IMR-90 (cell line): ENCODE measurements at regions not wholly inside any gene's neighbourhood (a gene's known extent, or its start where the extent isn't known, plus 50 kb on each side); places are given as distances from the start of the nearest gene placed in this dataset.
"Not testable (repeated sequence)": the region's sequence is repeated elsewhere in the genome, so short reads cannot be mapped to it uniquely, and the experiment has no call there.

Experiments used
- ATAC-seq: fragments of 200-7000 bp; cut with Tn5 transposase; 2 replicates; pipeline ENCODE4 v1.9.1; 2020; ENCODE audit warnings: low read depth, mild to moderate bottlenecking, moderate library complexity
- BruUV-seq: library from RNA; stranded (reverse); fragments of 400-500 nt; replicated peaks from 2 replicates; lab custom pipeline; 2021; lab: Mats Ljungman, UMichigan
- CTCF ChIA-PET: fragments of 300-600 bp; formaldehyde crosslinking; extraction: SDS; loops from one replicate; lab custom pipeline; 2021; ENCODE audit warnings: antibody characterized with exemption; lab: Yijun Ruan, JAX
- POLR2A ChIA-PET: fragments of 300-600 bp; sonication (Branson Sonifier 250); formaldehyde crosslinking; loops from one replicate; lab custom pipeline; 2022; ENCODE audit warnings: antibody characterized with exemption; ENCODE audit not compliant: unreplicated experiment; lab: Charles Lee
- DNase-seq: peaks from one replicate; pipeline ENCODE4 v3.0.0; 2013
- H2AFZ ChIP-seq: replicated peaks from 2 replicates; pipeline ENCODE3; 2013; ENCODE audit warnings: low read length, mild to moderate bottlenecking; ENCODE audit not compliant: poor library complexity
- H2AK5ac ChIP-seq: 2 replicates; pipeline ENCODE4 v1.6.1; 2013; ENCODE audit warnings: low read depth, low read length, inconsistent platforms
- H2AK9ac ChIP-seq: replicated peaks from 2 replicates; pipeline ENCODE3; 2013; ENCODE audit warnings: mild to moderate bottlenecking, low read depth, low read length, moderate library complexity; ENCODE audit not compliant: poor library complexity
- H2BK120ac ChIP-seq: 2 replicates; pipeline ENCODE4 v1.6.1; 2013; ENCODE audit warnings: low read depth, low read length, inconsistent platforms
- H2BK15ac ChIP-seq: 3 replicates; pipeline ENCODE4 v1.6.1; 2013; ENCODE audit warnings: low read depth, low read length, inconsistent platforms
- H2BK20ac ChIP-seq: 2 replicates; pipeline ENCODE4 v1.6.1; 2013; ENCODE audit warnings: low read depth, mild to moderate bottlenecking, inconsistent platforms, low read length, moderate library complexity
- H2BK5ac ChIP-seq: 2 replicates; pipeline ENCODE4 v1.6.1; 2013; ENCODE audit warnings: mild to moderate bottlenecking, low read depth, low read length, inconsistent platforms; ENCODE audit not compliant: poor library complexity, severe bottlenecking
- H3K14ac ChIP-seq: replicated peaks from 2 replicates; pipeline ENCODE4 v1.6.1; 2013; ENCODE audit warnings: low read depth, low read length, inconsistent platforms
- H3K18ac ChIP-seq: 2 replicates; pipeline ENCODE4 v1.6.1; 2013; ENCODE audit warnings: low read depth, low read length, control low read depth
- H3K23ac ChIP-seq: 2 replicates; pipeline ENCODE4 v1.6.1; 2013; ENCODE audit warnings: low read depth, low read length, inconsistent platforms
- H3K27ac ChIP-seq: 2 replicates; pipeline ENCODE4 v1.5.1; 2013; ENCODE audit warnings: mild to moderate bottlenecking, control low read depth, low read length; ENCODE audit not compliant: insufficient read depth
- H3K27me3 ChIP-seq: 2 replicates; pipeline ENCODE4 v1.6.1; 2013; ENCODE audit warnings: low read length; ENCODE audit not compliant: control insufficient read depth, insufficient read depth
- H3K36me3 ChIP-seq: 2 replicates; pipeline ENCODE4 v1.6.1; 2013; ENCODE audit warnings: low read length, mixed read lengths; ENCODE audit not compliant: control insufficient read depth, insufficient read depth
- H3K4ac ChIP-seq: 2 replicates; pipeline ENCODE4 v1.6.1; 2013; ENCODE audit warnings: low read depth, low read length, inconsistent platforms
- H3K4me1 ChIP-seq: 2 replicates; pipeline ENCODE4 v1.6.1; 2013; ENCODE audit warnings: low read length, mixed read lengths; ENCODE audit not compliant: control insufficient read depth, insufficient read depth
- H3K4me2 ChIP-seq: 2 replicates; pipeline ENCODE4 v1.6.1; 2013; ENCODE audit warnings: low read depth, mild to moderate bottlenecking, control low read depth, low read length, moderate library complexity
- H3K4me3 ChIP-seq: 2 replicates; pipeline ENCODE4 v1.5.1; 2013; ENCODE audit warnings: low read depth, mild to moderate bottlenecking, control low read depth, low read length, moderate library complexity; ENCODE audit not compliant: insufficient read depth
- H3K56ac ChIP-seq: 2 replicates; pipeline ENCODE4 v1.6.1; 2013; ENCODE audit warnings: low read length, inconsistent platforms; ENCODE audit not compliant: insufficient read depth; ENCODE audit errors: extremely low read depth
- H3K79me1 ChIP-seq, 2 experiments: 2 replicates each; pipeline ENCODE4 v1.6.1; 2013; ENCODE audit warnings: low read length in 2 of 2, inconsistent platforms in 1 of 2, low read depth in 1 of 2
- H3K9ac ChIP-seq: 2 replicates; pipeline ENCODE4 v1.6.1; 2013; ENCODE audit warnings: low read depth, low read length, control low read depth
- H3K9me1 ChIP-seq: 2 replicates; pipeline ENCODE4 v1.6.1; 2013; ENCODE audit warnings: low read length, inconsistent platforms; ENCODE audit not compliant: insufficient read depth
- H3K9me3 ChIP-seq: 2 replicates; pipeline ENCODE4 v1.6.1; 2013; ENCODE audit warnings: low read length; ENCODE audit not compliant: control insufficient read depth, insufficient read depth
- H4K20me1 ChIP-seq: 2 replicates; pipeline ENCODE4 v1.6.1; 2013; ENCODE audit warnings: low read length, inconsistent platforms; ENCODE audit not compliant: insufficient read depth
- H4K5ac ChIP-seq: 2 replicates; pipeline ENCODE4 v1.6.1; 2013; ENCODE audit warnings: mild to moderate bottlenecking, low read depth, low read length, control low read depth
- H4K8ac ChIP-seq, 2 experiments: 2 replicates each; pipeline ENCODE4 v1.6.1; 2013; ENCODE audit warnings: low read depth in 2 of 2, low read length in 2 of 2, control low read depth in 1 of 2, inconsistent platforms in 1 of 2
- H4K91ac ChIP-seq: 2 replicates; pipeline ENCODE4 v1.6.1; 2013; ENCODE audit warnings: low read depth, low read length, inconsistent platforms; ENCODE audit not compliant: insufficient read depth
- WGBS, 2 experiments: methylation state at CpG; one replicate each; pipeline versions ENCODE4 v1.1.5 to v1.1.7; 2013; ENCODE audit warnings: missing lambda C conversion rate in 2 of 2; ENCODE audit not compliant: insufficient read length in 1 of 2; ENCODE audit errors: extremely low coverage in 2 of 2; 5-methylcytosine and 5-hydroxymethylcytosine counted together
- dilution Hi-C: fragments of 300-500 bp; cut with HindIII; formaldehyde crosslinking; loops from one replicate; pipeline ENCODE4 v1.14.3; 2018; ENCODE audit warnings: low sequenced_read_pairs; ENCODE audit not compliant: unreplicated experiment
- in situ Hi-C: fragments of 300-500 bp; cut with MboI; formaldehyde crosslinking; loops from 3 replicates; pipeline ENCODE4 v1.14.3; 2019; ENCODE audit warnings: low sequenced_read_pairs, inconsistent platforms, mixed read lengths
- intact Hi-C: fragments of 100-400 bp; cut with micrococcal nuclease; formaldehyde crosslinking; loops from 2 replicates; pipeline ENCODE4 v1.10.0; 2022

- H4K20me1 ChIP-seq, H3K9ac ChIP-seq, H3K27ac ChIP-seq, H3K4ac ChIP-seq, H4K8ac ChIP-seq, H3K27me3 ChIP-seq, H3K9me3 ChIP-seq, H2AK9ac ChIP-seq, H3K14ac ChIP-seq, H3K4me1 ChIP-seq, dilution Hi-C loops, POLR2A ChIA-PET, H4K5ac ChIP-seq, H2BK5ac ChIP-seq, CTCF ChIA-PET, H3K23ac ChIP-seq, H3K36me3 ChIP-seq, H2AK5ac ChIP-seq, ATAC-seq, H3K56ac ChIP-seq, H2BK120ac ChIP-seq, H2BK15ac ChIP-seq, in situ Hi-C loops, H2AFZ ChIP-seq, DNase-seq, BruUV-seq, H4K91ac ChIP-seq, H3K4me3 ChIP-seq, H3K18ac ChIP-seq, H3K79me1 ChIP-seq, H2BK20ac ChIP-seq, H3K4me2 ChIP-seq, intact Hi-C loops, H3K9me1 ChIP-seq: not testable (repeated sequence)
- 66% methylated on average over 7 of the region's 27 CpGs; no CpG with 5 or more reads in 1 of the 2 experiments for WGBS, 2 experiments
Measured at GRCh38 chr6:49274809-49275769, 188.0 kb downstream of the MMUT start.
